ENCODE measurements at regions not wholly inside any gene's neighbourhood (a gene's known extent, or its start where the extent isn't known, plus 50 kb on each side); places are given as distances from the start of the nearest gene placed in this dataset.

DNA sequence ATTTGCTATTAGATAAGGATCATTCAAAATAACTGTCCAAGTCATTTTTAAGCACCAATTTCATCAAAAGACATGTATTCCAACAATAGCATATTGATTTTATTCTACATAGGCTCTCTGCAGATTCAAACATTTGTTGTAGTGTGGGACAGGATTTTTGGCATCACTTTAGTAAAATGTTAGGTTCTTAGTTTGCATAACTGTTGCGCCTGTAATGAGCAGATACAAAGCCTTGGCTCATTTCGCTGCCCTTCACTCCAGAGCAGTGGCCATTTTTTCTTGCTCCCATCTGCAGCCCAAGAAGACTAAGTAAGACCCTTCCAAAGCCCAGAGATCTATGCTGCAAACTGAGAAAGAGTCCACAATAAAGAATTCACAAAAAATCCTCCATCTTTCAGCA is 446.0 kb upstream of the MPDZ start:
- TF ChIP-seq, protein P1, sequence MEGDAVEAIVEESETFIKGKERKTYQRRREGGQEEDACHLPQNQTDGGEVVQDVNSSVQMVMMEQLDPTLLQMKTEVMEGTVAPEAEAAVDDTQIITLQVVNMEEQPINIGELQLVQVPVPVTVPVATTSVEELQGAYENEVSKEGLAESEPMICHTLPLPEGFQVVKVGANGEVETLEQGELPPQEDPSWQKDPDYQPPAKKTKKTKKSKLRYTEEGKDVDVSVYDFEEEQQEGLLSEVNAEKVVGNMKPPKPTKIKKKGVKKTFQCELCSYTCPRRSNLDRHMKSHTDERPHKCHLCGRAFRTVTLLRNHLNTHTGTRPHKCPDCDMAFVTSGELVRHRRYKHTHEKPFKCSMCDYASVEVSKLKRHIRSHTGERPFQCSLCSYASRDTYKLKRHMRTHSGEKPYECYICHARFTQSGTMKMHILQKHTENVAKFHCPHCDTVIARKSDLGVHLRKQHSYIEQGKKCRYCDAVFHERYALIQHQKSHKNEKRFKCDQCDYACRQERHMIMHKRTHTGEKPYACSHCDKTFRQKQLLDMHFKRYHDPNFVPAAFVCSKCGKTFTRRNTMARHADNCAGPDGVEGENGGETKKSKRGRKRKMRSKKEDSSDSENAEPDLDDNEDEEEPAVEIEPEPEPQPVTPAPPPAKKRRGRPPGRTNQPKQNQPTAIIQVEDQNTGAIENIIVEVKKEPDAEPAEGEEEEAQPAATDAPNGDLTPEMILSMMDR (IDR thresholded peaks at IDR 0.05), result no peak
- TF ChIP-seq POLR2A (IDR thresholded peaks at IDR 0.05), result no peak
- TF ChIP-seq EP300 (IDR thresholded peaks at IDR 0.05), result no peak

Measured in stomach (tissue), 4 donors.